AG04449 (cell line): ENCODE measurements at regions not wholly inside any gene's neighbourhood (a gene's known extent, or its start where the extent isn't known, plus 50 kb on each side); places are given as distances from the start of the nearest gene placed in this dataset.
"Not testable (repeated sequence)": the region's sequence is repeated elsewhere in the genome, so short reads cannot be mapped to it uniquely, and the experiment has no call there.

ENCODE experiments used
- CTCF ChIA-PET: fragments of 350-600 bp; formaldehyde crosslinking; extraction: SDS; loops from one replicate; lab custom pipeline; 2021; ENCODE audit warnings: antibody characterized with exemption; lab: Yijun Ruan, JAX
- POLR2A ChIA-PET: fragments of 400-600, 350-600 bp; formaldehyde crosslinking; extraction: SDS; loops from one replicate; lab custom pipeline; 2020; ENCODE audit warnings: antibody characterized with exemption, inconsistent platforms; lab: Yijun Ruan, JAX
- DNase-seq: peaks from one replicate; pipeline ENCODE4 v3.0.0-alpha.2; 2010; ENCODE audit warnings: low read depth, low spot score
- H3K4me3 ChIP-seq: 2 replicates; pipeline ENCODE4 v1.5.1; 2011; ENCODE audit warnings: low read depth, mild to moderate bottlenecking, control low read depth, low read length
- CTCF ChIP-seq: IDR thresholded peaks from one replicate; pipeline ENCODE4 v1.5.1; 2011; ENCODE audit warnings: mild to moderate bottlenecking, moderate library complexity, low read length, control low read depth, inconsistent platforms; ENCODE audit not compliant: insufficient read depth; ENCODE audit errors: missing control alignments

GRCh38 chr4:82124365-82124764, 249.4 kb downstream of the HNRNPD start:
- TF ChIP-seq CTCF = no peak
- DNase-seq = no peak
- ChIA-PET POLR2A (no interaction called here), CTCF (no interaction called here)
- H3K4me3 ChIP-seq = no peak overlapping the region

- no peak overlapping the region for H3K4me3 ChIP-seq
- CTCF ChIA-PET = no interaction called here
- POLR2A ChIA-PET = no interaction called here
- no peak for TF ChIP-seq CTCF
- no peak for DNase-seq
These were observed 249.9 kb downstream of the HNRNPD start for GRCh38 chr4:82123934-82124333.

- CTCF ChIA-PET, POLR2A ChIA-PET: not testable (repeated sequence)
These were observed 258.6 kb downstream of the HNRNPD start for GRCh38 chr4:82115183-82115582.

GRCh38 chr4:82108506-82108905, 265.3 kb downstream of the HNRNPD start:
- DNase-seq = no peak
- ChIA-PET CTCF (no interaction called here), POLR2A (no interaction called here)
- no peak overlapping the region for H3K4me3 ChIP-seq
- TF ChIP-seq CTCF = no peak

More at GRCh38 chr4:82115183-82115582, 258.6 kb downstream of the HNRNPD start:
- not testable (repeated sequence) for DNase-seq, H3K4me3 ChIP-seq

GRCh38 chr4:82104578-82104977, 269.2 kb downstream of the HNRNPD start:
- no peak for TF ChIP-seq CTCF
- POLR2A ChIA-PET = no interaction called here
- no peak for DNase-seq
- CTCF ChIA-PET = no interaction called here
- H3K4me3 ChIP-seq = no peak overlapping the region

- TF ChIP-seq CTCF = no peak
- H3K4me3 ChIP-seq = no peak overlapping the region
- DNase-seq = no peak
- ChIA-PET POLR2A (no interaction called here), CTCF (no interaction called here)
These were observed 273.7 kb downstream of the HNRNPD start for GRCh38 chr4:82099928-82100579.

- no peak for TF ChIP-seq CTCF
- ChIA-PET CTCF (no interaction called here), POLR2A (no interaction called here)
- DNase-seq = no peak
- no peak overlapping the region for H3K4me3 ChIP-seq
These were observed 276.3 kb downstream of the HNRNPD start for GRCh38 chr4:82097504-82097903.
